Keratinocyte (primary cell): ENCODE measurements at regions not wholly inside any gene's neighbourhood (a gene's known extent, or its start where the extent isn't known, plus 50 kb on each side); places are given as distances from the start of the nearest gene placed in this dataset.

Source experiments
- DNase-seq: peaks from one replicate; pipeline ENCODE4 v3.0.0-alpha.2; 2011; ENCODE audit warnings: low read depth, missing footprints, low spot score
- FAIRE-seq: peaks from 2 replicates; lab custom pipeline; 2011; peaks lifted over from hg19 to GRCh38; lab: Jason Lieb, UNC
- H2AFZ ChIP-seq: 2 replicates; pipeline ENCODE4 v1.6.0; 2012; ENCODE audit warnings: low read length, control low read depth, inconsistent platforms; ENCODE audit not compliant: control insufficient read depth
- H3K27ac ChIP-seq: 2 replicates; pipeline ENCODE4 v1.5.1; 2011; ENCODE audit warnings: low read length; ENCODE audit not compliant: control insufficient read depth, insufficient read depth
- H3K27me3 ChIP-seq: 3 replicates; pipeline ENCODE4 v1.6.0; 2011; ENCODE audit warnings: low read length; ENCODE audit not compliant: control insufficient read depth, insufficient read depth; ENCODE audit errors: extremely low read depth
- H3K36me3 ChIP-seq, 2 experiments: 2 replicates in 1 of 2; 3 replicates in 1 of 2; pipeline ENCODE4 v1.5.1; 2011; ENCODE audit warnings: low read length in 2 of 2, mild to moderate bottlenecking in 1 of 2; ENCODE audit not compliant: control insufficient read depth in 2 of 2, insufficient read depth in 2 of 2; ENCODE audit errors: extremely low read depth in 1 of 2
- H3K4me1 ChIP-seq: 3 replicates; pipeline ENCODE4 v1.5.1; 2011; ENCODE audit warnings: low read length; ENCODE audit not compliant: control insufficient read depth, insufficient read depth; ENCODE audit errors: extremely low read depth
- H3K4me2 ChIP-seq: 3 replicates; pipeline ENCODE4 v1.6.0; 2011; ENCODE audit warnings: low read depth, low read length; ENCODE audit not compliant: control insufficient read depth, insufficient read depth; ENCODE audit errors: extremely low read depth
- H3K4me3 ChIP-seq, 3 experiments: fragments of 200-600 bp in 1 of 3; sonication (generic) in 1 of 3; 2 replicates in 2 of 3; 3 replicates in 1 of 3; pipeline ENCODE4 v1.5.1; 2011 to 2016; ENCODE audit warnings: low read length in 3 of 3, mild to moderate bottlenecking in 3 of 3, control low read depth in 2 of 3, inconsistent platforms in 1 of 3, low read depth in 1 of 3, mixed read lengths in 1 of 3, mixed run types in 1 of 3, moderate library complexity in 1 of 3; ENCODE audit not compliant: control insufficient read depth in 2 of 3, insufficient read depth in 2 of 3; ENCODE audit errors: extremely low read depth in 1 of 3
- H3K79me2 ChIP-seq: 2 replicates; pipeline ENCODE4 v1.6.0; 2012; ENCODE audit warnings: low read length; ENCODE audit not compliant: control insufficient read depth, insufficient read depth
- H3K9ac ChIP-seq: 3 replicates; pipeline ENCODE4 v1.6.0; 2011; ENCODE audit warnings: low read length; ENCODE audit not compliant: control insufficient read depth, insufficient read depth; ENCODE audit errors: extremely low read depth
- H3K9me1 ChIP-seq: 3 replicates; pipeline ENCODE4 v1.6.0; 2011; ENCODE audit warnings: low read length; ENCODE audit not compliant: control insufficient read depth, insufficient read depth; ENCODE audit errors: extremely low read depth
- H3K9me3 ChIP-seq: 2 replicates; pipeline ENCODE4 v1.5.1; 2012; ENCODE audit warnings: low read depth, low read length; ENCODE audit not compliant: control insufficient read depth
- H4K20me1 ChIP-seq: 3 replicates; pipeline ENCODE4 v1.6.0; 2011; ENCODE audit warnings: low read length; ENCODE audit not compliant: control insufficient read depth, insufficient read depth; ENCODE audit errors: extremely low read depth
- CTCF ChIP-seq, 3 experiments: IDR thresholded peaks in 1 of 3; conservative IDR thresholded peaks in 1 of 3; optimal IDR thresholded peaks in 1 of 3; 2 replicates in 2 of 3; 3 replicates in 1 of 3; pipeline versions ENCODE3 to v1.5.1; 2011; ENCODE audit warnings: low read length in 3 of 3, mild to moderate bottlenecking in 3 of 3, moderate library complexity in 2 of 3, control low read depth in 1 of 3, inconsistent platforms in 1 of 3; ENCODE audit not compliant: insufficient read depth in 2 of 3; ENCODE audit errors: extremely low read depth in 1 of 3
- EZH2 ChIP-seq: IDR thresholded peaks from one replicate; pipeline ENCODE4 v1.6.1; 2012; ENCODE audit warnings: inconsistent platforms, mild to moderate bottlenecking, low read length, moderate library complexity
- dilution Hi-C: fragments of 300-500 bp; cut with MboI; formaldehyde crosslinking; loops from one replicate; pipeline ENCODE4 v1.7.0; 2020; ENCODE audit warnings: low sequenced_read_pairs; ENCODE audit not compliant: extremely low pct_ligation_motif_present

GRCh38 chr11:15901054-15901453 lies 455.3 kb downstream of the SOX6 start:
- no peaks in the 10 kb centered on the region for H4K20me1 ChIP-seq
- no peaks in the 10 kb centered on the region for H3K27me3 ChIP-seq
- no peaks in the 10 kb centered on the region for H3K36me3 ChIP-seq
- H3K4me3 ChIP-seq: no peak overlapping the region
- no peak overlapping the region for H3K4me2 ChIP-seq
- no peaks in the 10 kb centered on the region for H3K9me3 ChIP-seq
- DNase-seq (no peak), FAIRE-seq (no peak)
- H3K79me2 ChIP-seq: no peaks in the 10 kb centered on the region
- no peaks in the 10 kb centered on the region for H3K4me1 ChIP-seq
- no peak overlapping the region for H2AFZ ChIP-seq
- no peaks in the 10 kb centered on the region for H3K9me1 ChIP-seq
- no peak overlapping the region for H3K9ac ChIP-seq
- TF ChIP-seq EZH2: no peak
- TF ChIP-seq CTCF (optimal IDR thresholded peaks at IDR 0.05 in 1 of 3, IDR thresholded peaks at IDR 0.05 in 1 of 3, conservative IDR thresholded peaks at IDR 0.05 in 1 of 3; ENCODE audit: extremely low read depth in 1 of 3, insufficient read depth in 2 of 3, low read length in 3 of 3): peak in 1 of 3 experiments; percentile 15
- dilution Hi-C loops: no loop called here
- no peak overlapping the region for H3K27ac ChIP-seq

- dilution Hi-C loops: no loop called here
- no peak overlapping the region for H2AFZ ChIP-seq
- H4K20me1 ChIP-seq: no peaks in the 10 kb centered on the region
- FAIRE-seq (no peak), DNase-seq (no peak)
- no peaks in the 10 kb centered on the region for H3K79me2 ChIP-seq
- no peaks in the 10 kb centered on the region for H3K9me1 ChIP-seq
- no peak overlapping the region for H3K4me3 ChIP-seq
- H3K36me3 ChIP-seq: no peaks in the 10 kb centered on the region
- no peaks in the 10 kb centered on the region for H3K4me1 ChIP-seq
- H3K9me3 ChIP-seq: no peaks in the 10 kb centered on the region
- TF ChIP-seq EZH2 (no peak), CTCF (optimal IDR thresholded peaks at IDR 0.05 in 1 of 3, IDR thresholded peaks at IDR 0.05 in 1 of 3, conservative IDR thresholded peaks at IDR 0.05 in 1 of 3; ENCODE audit: extremely low read depth in 1 of 3, insufficient read depth in 2 of 3, low read length in 3 of 3) (no peak)
- no peaks in the 10 kb centered on the region for H3K27me3 ChIP-seq
- no peak overlapping the region for H3K27ac ChIP-seq
- no peak overlapping the region for H3K4me2 ChIP-seq
- no peak overlapping the region for H3K9ac ChIP-seq
Observed at GRCh38 chr11:15901790-15902189, 454.6 kb downstream of the SOX6 start.
